ENCODE measurements at regions not wholly inside any gene's neighbourhood (a gene's known extent, or its start where the extent isn't known, plus 50 kb on each side); places are given as distances from the start of the nearest gene placed in this dataset.

DNA sequence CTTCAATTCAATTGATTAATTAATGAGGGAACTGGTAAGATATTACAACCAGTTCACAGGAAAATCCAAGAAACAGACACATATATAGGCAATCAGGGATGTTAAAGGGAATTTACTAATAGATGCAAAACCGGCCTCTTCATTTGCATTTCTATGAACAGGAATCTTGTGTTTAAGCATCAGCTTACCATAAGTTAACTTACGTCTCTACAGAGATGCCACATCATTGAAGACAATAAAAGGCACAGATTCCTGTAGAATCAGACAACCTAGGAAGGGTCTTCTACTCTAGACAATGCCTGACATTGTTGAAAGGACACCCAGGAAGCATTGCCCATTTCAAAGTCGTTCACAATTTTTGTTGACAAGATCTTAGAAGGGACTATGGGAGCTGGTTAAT is 93.0 kb upstream of the EPCAM start:
- peaks cover 2% of the 10 kb centered on the region for H3K27me3 Mint-ChIP-seq
- H3K27ac Mint-ChIP-seq = no peak overlapping the region
- H3K4me3 Mint-ChIP-seq = no peak overlapping the region
- no peaks in the 10 kb centered on the region for H3K36me3 Mint-ChIP-seq (ENCODE audit: low read depth)
- no peaks in the 10 kb centered on the region for H3K9me3 Mint-ChIP-seq
- ATAC-seq (no peak), DNase-seq (no peak)
- peaks cover 2% of the 10 kb centered on the region for H3K4me1 Mint-ChIP-seq

- no peaks in the 10 kb centered on the region for H3K27me3 Mint-ChIP-seq
- no peaks in the 10 kb centered on the region for H3K9me3 Mint-ChIP-seq
- H3K4me1 Mint-ChIP-seq = peaks cover 2% of the 10 kb centered on the region
- no peaks in the 10 kb centered on the region for H3K36me3 Mint-ChIP-seq (ENCODE audit: low read depth)
- H3K27ac Mint-ChIP-seq = no peak overlapping the region
- ATAC-seq = no peak
- DNase-seq = no peak
- no peak overlapping the region for H3K4me3 Mint-ChIP-seq
These were observed 94.9 kb upstream of the EPCAM start for GRCh38 chr2:47274054-47274782.

DNA sequence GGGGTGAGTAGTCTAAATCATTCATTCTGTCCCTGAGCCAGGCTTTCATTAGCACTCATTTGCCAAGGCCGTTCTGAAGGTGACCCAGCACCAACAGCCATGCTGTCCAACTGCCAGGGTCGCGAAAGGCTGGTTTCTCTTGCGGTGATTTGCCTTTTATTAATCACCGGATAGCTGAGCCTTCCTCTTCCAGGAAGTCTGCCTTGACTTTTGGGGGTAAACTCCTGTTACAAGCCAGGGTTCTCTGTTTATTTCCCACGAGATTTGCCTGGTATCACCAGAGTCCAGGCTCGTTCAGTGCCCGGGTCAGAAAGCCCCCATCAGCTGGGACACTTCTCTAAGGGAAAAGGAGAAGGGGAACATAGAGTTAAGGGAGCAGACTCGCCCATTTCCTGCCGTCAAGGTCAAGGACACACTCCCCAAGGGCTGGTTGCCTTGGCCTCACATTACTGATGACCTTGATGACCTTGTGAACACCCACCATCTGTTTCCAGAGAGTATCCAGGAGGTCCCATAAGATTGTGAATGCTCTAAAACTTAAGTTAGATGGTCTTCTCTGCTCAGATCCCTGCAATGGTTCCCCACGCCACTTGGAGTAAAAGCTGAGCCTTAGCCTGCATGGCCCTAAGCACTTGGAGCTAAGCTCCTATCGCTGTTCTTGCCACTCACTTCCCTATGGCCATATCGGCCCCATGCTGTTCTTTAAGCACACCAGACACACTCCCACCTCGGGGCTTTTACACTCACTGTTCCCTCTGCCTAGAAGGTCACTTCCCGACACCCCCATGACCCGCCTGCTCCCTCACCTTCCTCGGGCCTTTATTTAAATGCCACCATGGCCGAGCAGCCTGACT is 96.0 kb upstream of the EPCAM start:
- Mint-ChIP-seq H3K4me3 (no peak overlapping the region), H3K9me3 (no peaks in the 10 kb centered on the region), H3K27me3 (no peaks in the 10 kb centered on the region), H3K36me3 (ENCODE audit: low read depth) (no peaks in the 10 kb centered on the region), H3K27ac (no peak overlapping the region), H3K4me1 (peaks cover 2% of the 10 kb centered on the region)
- DNase-seq = no peak
- ATAC-seq = no peak

DNA sequence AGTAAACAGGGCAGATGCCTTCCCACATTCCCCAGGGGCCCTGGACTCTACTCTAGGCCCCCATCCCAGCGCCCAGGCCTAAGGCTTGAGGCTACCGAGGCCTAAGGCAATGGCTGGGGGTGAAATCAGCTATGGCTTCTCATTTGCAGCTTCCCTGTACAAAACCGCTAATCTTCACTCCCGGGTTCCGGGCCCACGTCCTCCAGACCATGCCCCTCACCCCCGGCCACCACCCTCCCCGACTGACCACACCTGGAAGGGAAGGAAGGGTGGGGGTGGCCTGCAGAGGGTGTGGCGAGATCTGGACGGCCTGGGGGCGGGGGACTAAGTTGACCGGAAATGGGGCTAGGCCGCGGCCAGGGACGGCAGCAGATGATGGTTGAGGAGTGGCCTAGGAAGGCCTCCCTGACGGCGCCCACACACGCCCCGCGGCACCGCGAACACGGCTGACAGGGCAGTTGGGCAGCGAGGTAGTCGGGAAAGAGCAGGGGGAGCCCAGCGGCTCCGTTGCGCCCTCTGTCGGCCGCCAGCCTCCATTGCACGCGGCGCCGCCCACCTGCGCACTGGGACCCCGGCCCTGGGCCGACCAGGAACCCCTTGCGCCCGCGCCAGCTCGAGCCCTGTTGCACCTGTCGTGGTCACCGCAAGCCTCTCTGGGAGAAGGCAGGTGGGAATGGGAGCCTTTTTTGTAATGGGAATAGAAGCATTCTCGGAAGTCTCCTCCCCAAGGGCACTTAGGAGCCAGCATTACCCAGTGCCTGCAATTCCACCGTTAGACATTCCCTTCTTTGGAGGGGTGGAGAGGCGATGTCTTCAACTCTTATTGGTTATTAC is 95.9 kb upstream of the CALM2 start:
- Mint-ChIP-seq H3K27ac (no peak overlapping the region), H3K36me3 (ENCODE audit: low read depth) (no peaks in the 10 kb centered on the region), H3K4me3 (peak overlapping the region; percentile 54), H3K27me3 (no peaks in the 10 kb centered on the region), H3K9me3 (no peaks in the 10 kb centered on the region), H3K4me1 (peaks cover 2% of the 10 kb centered on the region)
- peak; percentile 68 for ATAC-seq
- peak; percentile 70 for DNase-seq

DNA sequence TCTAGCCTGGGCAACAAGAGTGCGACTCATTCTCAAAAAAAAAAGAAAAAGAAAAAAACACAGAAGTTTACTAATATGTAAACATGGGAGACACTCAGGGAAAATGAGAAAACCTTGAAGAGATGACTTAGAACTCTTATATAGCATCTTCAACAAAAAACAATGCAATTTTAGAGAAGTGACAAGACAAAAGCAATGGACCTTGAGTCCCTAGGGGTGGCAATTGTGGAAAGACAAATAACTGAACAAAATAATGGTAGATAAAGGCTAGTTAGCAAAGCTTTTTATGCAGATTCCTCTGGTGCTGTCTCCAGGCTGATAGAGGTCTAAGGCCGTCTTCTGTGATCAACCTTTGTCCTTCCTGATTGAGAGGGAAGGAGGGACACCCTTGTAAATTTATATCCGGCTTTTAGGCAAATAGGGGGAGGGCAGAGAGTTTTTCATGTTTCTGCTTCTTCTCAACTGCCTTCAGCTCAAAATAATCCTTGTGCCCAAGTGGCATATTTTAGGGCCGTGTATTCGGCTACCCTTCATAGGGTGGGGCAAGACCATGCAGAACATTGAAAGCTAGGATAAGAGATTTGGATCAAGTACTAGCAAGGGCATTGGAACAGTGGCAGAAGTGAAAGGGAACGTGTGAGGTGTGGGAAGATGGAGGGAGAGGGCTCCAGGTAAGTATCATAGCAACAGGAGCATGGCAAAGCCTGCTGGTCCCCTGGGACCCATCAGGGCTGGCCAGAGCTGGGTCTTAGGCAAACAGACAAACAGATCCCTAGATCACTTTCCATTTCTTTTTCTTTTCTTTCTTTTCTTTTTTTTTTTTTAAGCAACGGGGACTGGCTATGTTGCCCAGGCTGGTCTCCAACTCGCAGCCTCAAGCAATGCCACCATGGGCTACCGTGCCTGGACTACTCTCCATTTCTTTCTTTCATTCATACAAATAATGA is 95.0 kb upstream of the CALM2 start:
- no peaks in the 10 kb centered on the region for H3K36me3 Mint-ChIP-seq (ENCODE audit: low read depth)
- no peaks in the 10 kb centered on the region for H3K9me3 Mint-ChIP-seq
- H3K27me3 Mint-ChIP-seq = no peaks in the 10 kb centered on the region
- no peak overlapping the region for H3K4me3 Mint-ChIP-seq
- no peak overlapping the region for H3K27ac Mint-ChIP-seq
- H3K4me1 Mint-ChIP-seq = peaks cover 2% of the 10 kb centered on the region
- no peak for DNase-seq
- ATAC-seq = no peak

DNA sequence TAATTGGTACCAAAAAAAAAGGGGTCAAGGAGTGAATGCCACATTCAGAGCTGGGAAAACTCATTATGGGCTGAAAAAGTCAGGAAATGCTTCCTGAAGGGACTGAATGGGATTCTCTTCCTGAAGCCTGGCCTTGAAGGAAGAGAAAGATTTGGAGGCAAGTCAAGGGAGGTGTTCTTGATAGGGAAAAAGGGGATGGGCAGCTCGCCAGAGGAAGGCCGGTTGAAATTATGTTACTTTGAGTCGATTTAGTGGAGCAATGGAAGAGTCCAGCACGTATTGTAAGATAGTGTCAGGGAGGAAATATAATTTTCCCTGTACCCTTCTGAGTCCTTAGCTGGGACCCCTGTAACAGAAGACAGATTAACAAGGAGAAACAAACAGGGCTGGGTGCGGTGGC is 94.1 kb upstream of the CALM2 start:
- no peaks in the 10 kb centered on the region for H3K27me3 Mint-ChIP-seq
- no peaks in the 10 kb centered on the region for H3K9me3 Mint-ChIP-seq
- no peak overlapping the region for H3K4me3 Mint-ChIP-seq
- no peaks in the 10 kb centered on the region for H3K36me3 Mint-ChIP-seq (ENCODE audit: low read depth)
- H3K27ac Mint-ChIP-seq = no peak overlapping the region
- ATAC-seq (no peak), DNase-seq (no peak)
- H3K4me1 Mint-ChIP-seq = peaks cover 2% of the 10 kb centered on the region

DNA sequence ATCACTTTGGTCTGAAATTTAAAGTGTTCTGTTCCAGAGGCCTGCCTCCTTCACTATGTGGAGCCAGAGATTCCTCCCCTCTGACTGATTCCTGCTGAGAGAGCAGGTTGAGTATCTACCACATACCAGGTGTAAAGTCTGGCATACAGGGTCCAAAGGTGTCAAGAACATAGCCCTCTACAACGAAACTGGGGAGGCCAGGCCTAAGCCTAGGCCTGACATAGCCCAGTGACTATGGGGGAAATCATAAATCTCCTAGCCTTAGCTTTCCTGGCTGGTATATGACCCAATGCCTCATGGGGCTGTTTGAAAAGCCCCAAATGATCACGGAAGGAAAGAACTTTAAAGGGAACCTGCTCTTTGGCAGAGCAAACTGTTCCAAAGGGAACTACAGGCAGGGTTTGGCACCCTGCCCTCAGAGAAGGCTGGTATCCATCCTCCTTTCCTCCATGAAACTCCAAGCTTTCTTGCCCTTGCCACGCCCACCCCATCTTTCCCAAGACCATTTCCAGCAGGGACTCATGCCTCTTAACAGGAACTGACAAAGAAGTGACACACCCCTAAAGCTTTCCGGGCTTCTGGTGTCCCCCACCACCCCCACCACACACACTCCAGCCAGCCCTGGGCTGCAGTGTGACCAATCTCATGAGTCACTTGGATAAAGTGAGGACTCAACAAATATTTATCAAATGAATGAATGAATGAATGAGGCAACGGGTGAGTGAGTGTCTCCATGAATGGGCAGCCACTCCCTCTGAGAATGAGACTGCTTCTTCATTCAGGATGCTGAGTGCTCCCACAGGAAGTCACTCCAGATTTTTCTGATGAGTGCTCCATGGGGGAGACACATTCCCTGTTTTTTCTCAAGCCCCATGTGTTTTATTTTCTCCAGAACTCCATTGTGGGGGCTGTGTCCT is 93.3 kb upstream of the CALM2 start:
- Mint-ChIP-seq H3K27me3 (no peaks in the 10 kb centered on the region), H3K27ac (no peak overlapping the region), H3K4me1 (peaks cover 2% of the 10 kb centered on the region), H3K9me3 (no peaks in the 10 kb centered on the region), H3K36me3 (ENCODE audit: low read depth) (no peaks in the 10 kb centered on the region), H3K4me3 (no peak overlapping the region)
- ATAC-seq (no peak), DNase-seq (no peak)

GRCh38 chr2:47267711-47268086 is 91.4 kb upstream of the CALM2 start:
- ATAC-seq = no peak
- no peaks in the 10 kb centered on the region for H3K9me3 Mint-ChIP-seq
- H3K36me3 Mint-ChIP-seq (ENCODE audit: low read depth) = no peaks in the 10 kb centered on the region
- H3K4me3 Mint-ChIP-seq = no peak overlapping the region
- no peaks in the 10 kb centered on the region for H3K27me3 Mint-ChIP-seq
- no peak overlapping the region for H3K27ac Mint-ChIP-seq
- H3K4me1 Mint-ChIP-seq = peaks cover 2% of the 10 kb centered on the region
- no peak for DNase-seq

- ATAC-seq (no peak), DNase-seq (no peak)
- H3K36me3 Mint-ChIP-seq (ENCODE audit: low read depth) = no peaks in the 10 kb centered on the region
- H3K27me3 Mint-ChIP-seq = no peaks in the 10 kb centered on the region
- no peak overlapping the region for H3K27ac Mint-ChIP-seq
- H3K4me3 Mint-ChIP-seq = no peak overlapping the region
- H3K4me1 Mint-ChIP-seq = peaks cover 2% of the 10 kb centered on the region
- no peaks in the 10 kb centered on the region for H3K9me3 Mint-ChIP-seq
These were observed 90.8 kb upstream of the CALM2 start for GRCh38 chr2:47266939-47267710.

DNA sequence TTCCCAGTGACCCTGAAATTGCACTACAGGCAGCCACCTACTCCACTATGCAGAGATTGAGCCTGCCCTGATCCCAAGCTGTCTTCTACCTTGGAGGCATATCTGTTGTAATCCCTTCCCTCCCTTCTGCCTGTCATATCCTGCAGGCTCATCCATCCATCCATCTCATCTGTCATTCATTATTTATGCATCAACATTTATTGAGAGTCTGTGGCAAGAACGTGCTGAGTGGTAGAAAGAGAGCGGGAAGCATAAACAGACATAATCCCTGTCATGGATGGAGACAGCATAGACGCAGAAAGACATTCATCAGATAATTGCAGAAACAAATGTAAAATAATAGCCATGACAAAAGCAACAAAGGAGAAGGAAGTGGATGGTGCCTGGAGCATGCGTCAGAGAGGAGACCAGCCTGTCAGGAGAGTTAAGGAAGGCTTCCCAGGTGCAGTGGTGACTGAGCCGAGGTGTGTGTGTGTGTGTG is 89.5 kb upstream of the CALM2 start:
- no peaks in the 10 kb centered on the region for H3K4me1 Mint-ChIP-seq
- no peak overlapping the region for H3K4me3 Mint-ChIP-seq
- H3K9me3 Mint-ChIP-seq = no peaks in the 10 kb centered on the region
- ATAC-seq (no peak), DNase-seq (no peak)
- H3K27ac Mint-ChIP-seq = no peak overlapping the region
- no peaks in the 10 kb centered on the region for H3K27me3 Mint-ChIP-seq
- H3K36me3 Mint-ChIP-seq (ENCODE audit: low read depth) = no peaks in the 10 kb centered on the region

DNA sequence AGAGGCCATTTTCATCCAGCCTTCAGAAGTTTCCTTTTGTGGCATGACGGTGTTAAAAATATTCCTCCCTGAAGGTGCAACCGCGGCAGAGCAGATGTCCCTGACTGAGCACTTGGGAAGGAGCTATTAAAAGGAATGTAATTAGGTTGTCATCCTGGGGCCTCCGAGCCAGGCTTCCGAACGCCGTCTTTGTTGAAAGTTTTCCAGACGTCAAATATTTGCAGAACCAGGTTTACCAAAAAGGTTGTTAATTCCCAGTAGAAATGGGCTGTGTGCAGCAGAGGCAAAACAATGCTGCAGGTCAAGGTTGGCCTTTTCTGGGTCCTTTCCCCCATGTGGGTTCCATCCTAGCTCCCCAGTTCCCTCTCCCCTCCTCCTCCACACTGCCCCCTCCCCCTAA is 88.8 kb upstream of the CALM2 start:
- no peak for DNase-seq
- Mint-ChIP-seq H3K27ac (no peak overlapping the region), H3K9me3 (no peaks in the 10 kb centered on the region), H3K27me3 (no peaks in the 10 kb centered on the region), H3K4me3 (no peak overlapping the region), H3K36me3 (ENCODE audit: low read depth) (no peaks in the 10 kb centered on the region), H3K4me1 (no peaks in the 10 kb centered on the region)
- no peak for ATAC-seq

GRCh38 chr2:47264686-47265085 is 88.4 kb upstream of the CALM2 start:
- DNase-seq (no peak), ATAC-seq (no peak)
- H3K27me3 Mint-ChIP-seq = no peaks in the 10 kb centered on the region

More at GRCh38 chr2:47264686-47265085, 88.4 kb upstream of the CALM2 start:
- Mint-ChIP-seq H3K36me3 (ENCODE audit: low read depth) (no peaks in the 10 kb centered on the region), H3K4me3 (no peak overlapping the region), H3K4me1 (no peaks in the 10 kb centered on the region), H3K9me3 (no peaks in the 10 kb centered on the region), H3K27ac (no peak overlapping the region)

Measured in activated naive CD8-positive, alpha-beta T cell treated with anti-CD3 and anti-CD28 coated beads, Interleukin-2, amount 50 U/mL, for 24 hours (primary cell).